Osteoblast (primary cell): ENCODE measurements at regions not wholly inside any gene's neighbourhood (a gene's known extent, or its start where the extent isn't known, plus 50 kb on each side); places are given as distances from the start of the nearest gene placed in this dataset.

Experiments
- DNase-seq: peaks from one replicate; pipeline ENCODE4 v3.0.0; 2011; ENCODE audit warnings: low spot score, mixed read lengths; ENCODE audit not compliant: insufficient read length; ENCODE audit errors: missing footprints
- H2AFZ ChIP-seq: 2 replicates; pipeline ENCODE4 v1.6.0; 2011; ENCODE audit warnings: mild to moderate bottlenecking, low read length
- H3K27ac ChIP-seq: 2 replicates; pipeline ENCODE4 v1.5.1; 2011; ENCODE audit warnings: mild to moderate bottlenecking, low read depth, low read length, moderate library complexity
- H3K27me3 ChIP-seq: 2 replicates; pipeline ENCODE4 v1.6.0; 2012; ENCODE audit warnings: mild to moderate bottlenecking, control low read depth, inconsistent platforms, low read length, moderate library complexity; ENCODE audit not compliant: insufficient read depth
- H3K36me3 ChIP-seq: 2 replicates; pipeline ENCODE4 v1.5.1; 2011; ENCODE audit warnings: mild to moderate bottlenecking, low read length, control low read depth, moderate library complexity; ENCODE audit not compliant: insufficient read depth
- H3K4me1 ChIP-seq: 2 replicates; pipeline ENCODE4 v1.5.1; 2011; ENCODE audit warnings: mild to moderate bottlenecking, low read length, control low read depth, moderate library complexity; ENCODE audit not compliant: insufficient read depth
- H3K4me2 ChIP-seq: 2 replicates; pipeline ENCODE4 v1.6.0; 2011; ENCODE audit warnings: mild to moderate bottlenecking, low read length; ENCODE audit not compliant: insufficient read depth
- H3K4me3 ChIP-seq: fragments of 200-600 bp; sonication (generic); 3 replicates; pipeline ENCODE4 v1.5.1; 2012; ENCODE audit warnings: mild to moderate bottlenecking, low read length, inconsistent platforms; ENCODE audit not compliant: insufficient read depth
- H3K79me2 ChIP-seq: 2 replicates; pipeline ENCODE4 v1.6.0; 2012; ENCODE audit warnings: mild to moderate bottlenecking, low read length, control low read depth, inconsistent platforms; ENCODE audit not compliant: insufficient read depth
- H3K9me3 ChIP-seq: 2 replicates; pipeline ENCODE4 v1.5.1; 2011; ENCODE audit warnings: low read depth, low read length, control low read depth
- H4K20me1 ChIP-seq: 2 replicates; pipeline ENCODE4 v1.6.0; 2012; ENCODE audit warnings: mild to moderate bottlenecking, low read length, control low read depth; ENCODE audit not compliant: insufficient read depth
- TF ChIP-seq, protein P1 (sequence below): IDR thresholded peaks from 2 replicates; pipeline ENCODE4 v1.5.1; 2011; ENCODE audit warnings: mild to moderate bottlenecking, low read depth, low read length, moderate library complexity; ENCODE audit errors: extremely low read depth

DNA sequence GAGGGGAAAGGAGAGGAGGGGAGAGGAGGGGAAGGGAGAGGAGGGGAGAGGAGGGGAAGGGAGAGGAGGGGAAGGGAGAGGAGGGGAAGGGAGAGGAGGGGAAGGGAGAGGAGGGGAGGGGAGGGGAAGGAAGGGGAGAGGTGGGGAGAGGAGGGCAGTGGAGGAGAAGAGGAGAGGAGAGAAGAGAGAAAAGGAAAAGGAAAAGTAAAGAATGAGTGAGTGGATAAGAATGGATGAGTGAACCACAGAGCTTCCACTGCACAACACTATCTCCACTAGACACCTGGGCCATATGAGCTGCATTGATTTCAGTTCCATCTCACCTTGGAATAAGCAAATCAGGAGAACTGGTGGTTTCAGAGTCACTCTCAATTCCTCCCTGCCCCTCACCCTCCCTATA lies 204.1 kb upstream of the TOX3 start:
- no peaks in the 10 kb centered on the region for H3K4me1 ChIP-seq
- no peaks in the 10 kb centered on the region for H4K20me1 ChIP-seq
- no peak for DNase-seq

DNA sequence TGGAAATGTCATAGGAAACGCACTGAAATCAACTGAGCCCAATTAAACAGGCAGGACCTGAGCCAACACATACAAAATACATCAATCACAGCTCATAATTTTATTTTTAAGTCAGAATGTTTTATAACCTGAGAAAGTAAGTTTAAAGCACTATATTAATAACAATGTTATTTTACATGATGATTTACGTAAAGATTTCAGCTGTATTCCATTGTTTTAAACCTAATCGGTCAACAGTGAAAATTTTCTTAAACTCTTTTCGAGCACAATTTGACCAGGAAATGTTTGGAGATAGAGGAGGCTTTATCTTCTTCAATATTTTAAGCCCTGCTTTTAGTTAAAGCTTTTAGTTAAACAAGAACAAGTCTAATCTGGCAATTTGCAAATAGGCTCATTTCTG lies 201.8 kb upstream of the TOX3 start:
- Histone ChIP-seq H3K4me2 (no peak overlapping the region), H3K9me3 (peaks cover 3% of the 10 kb centered on the region), H3K4me3 (no peak overlapping the region), H3K4me1 (no peaks in the 10 kb centered on the region), H3K27me3 (no peaks in the 10 kb centered on the region), H4K20me1 (no peaks in the 10 kb centered on the region), H3K27ac (no peak overlapping the region), H2AFZ (no peak overlapping the region), H3K36me3 (no peaks in the 10 kb centered on the region), H3K79me2 (no peaks in the 10 kb centered on the region)
- TF ChIP-seq, protein P1, sequence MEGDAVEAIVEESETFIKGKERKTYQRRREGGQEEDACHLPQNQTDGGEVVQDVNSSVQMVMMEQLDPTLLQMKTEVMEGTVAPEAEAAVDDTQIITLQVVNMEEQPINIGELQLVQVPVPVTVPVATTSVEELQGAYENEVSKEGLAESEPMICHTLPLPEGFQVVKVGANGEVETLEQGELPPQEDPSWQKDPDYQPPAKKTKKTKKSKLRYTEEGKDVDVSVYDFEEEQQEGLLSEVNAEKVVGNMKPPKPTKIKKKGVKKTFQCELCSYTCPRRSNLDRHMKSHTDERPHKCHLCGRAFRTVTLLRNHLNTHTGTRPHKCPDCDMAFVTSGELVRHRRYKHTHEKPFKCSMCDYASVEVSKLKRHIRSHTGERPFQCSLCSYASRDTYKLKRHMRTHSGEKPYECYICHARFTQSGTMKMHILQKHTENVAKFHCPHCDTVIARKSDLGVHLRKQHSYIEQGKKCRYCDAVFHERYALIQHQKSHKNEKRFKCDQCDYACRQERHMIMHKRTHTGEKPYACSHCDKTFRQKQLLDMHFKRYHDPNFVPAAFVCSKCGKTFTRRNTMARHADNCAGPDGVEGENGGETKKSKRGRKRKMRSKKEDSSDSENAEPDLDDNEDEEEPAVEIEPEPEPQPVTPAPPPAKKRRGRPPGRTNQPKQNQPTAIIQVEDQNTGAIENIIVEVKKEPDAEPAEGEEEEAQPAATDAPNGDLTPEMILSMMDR: no peak
- no peak for DNase-seq

More for the DNA sequence above, 204.1 kb upstream of the TOX3 start:
- Histone ChIP-seq H2AFZ (no peak overlapping the region), H3K4me3 (no peak overlapping the region), H3K36me3 (no peaks in the 10 kb centered on the region), H3K27ac (no peak overlapping the region), H3K79me2 (no peaks in the 10 kb centered on the region), H3K4me2 (no peak overlapping the region), H3K9me3 (no peaks in the 10 kb centered on the region), H3K27me3 (no peaks in the 10 kb centered on the region)
- TF ChIP-seq, protein P1: no peak

DNA sequence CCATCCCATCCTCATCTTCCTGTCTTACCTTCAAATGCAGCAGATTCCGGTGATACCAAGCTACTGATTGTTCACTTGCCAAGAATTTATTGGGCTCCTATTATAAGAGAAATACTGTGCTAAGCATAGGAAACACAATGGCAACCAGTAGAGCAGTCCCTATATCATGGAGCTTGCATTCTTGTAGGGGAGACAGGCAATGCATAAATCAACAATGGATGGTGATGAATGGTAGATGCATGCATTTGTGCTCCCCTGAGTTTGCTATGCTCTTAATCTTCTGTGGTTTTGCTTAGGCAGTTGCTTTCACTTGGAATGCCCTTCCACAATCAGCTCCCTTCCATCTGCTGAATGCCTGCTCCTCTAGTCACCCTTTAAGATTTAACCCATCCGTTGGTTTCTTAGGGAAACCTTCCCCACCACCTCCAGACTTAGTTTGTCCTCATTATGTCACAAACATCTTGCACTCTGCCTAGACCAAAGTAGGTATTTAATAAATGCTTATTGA lies 200.2 kb upstream of the TOX3 start:
- Histone ChIP-seq H3K36me3 (no peaks in the 10 kb centered on the region), H3K27ac (no peak overlapping the region), H3K4me1 (no peaks in the 10 kb centered on the region), H3K4me2 (no peak overlapping the region), H4K20me1 (no peaks in the 10 kb centered on the region), H3K4me3 (no peak overlapping the region), H3K79me2 (no peaks in the 10 kb centered on the region), H2AFZ (no peak overlapping the region), H3K9me3 (peaks cover 3% of the 10 kb centered on the region), H3K27me3 (no peaks in the 10 kb centered on the region)
- no peak for DNase-seq
- TF ChIP-seq, protein P1: no peak

- no peak for DNase-seq
- TF ChIP-seq, protein P1: no peak
- Histone ChIP-seq H3K27ac (no peak overlapping the region), H2AFZ (no peak overlapping the region), H3K4me2 (no peak overlapping the region), H3K4me1 (no peaks in the 10 kb centered on the region), H3K4me3 (no peak overlapping the region), H3K79me2 (no peaks in the 10 kb centered on the region), H3K9me3 (peaks cover 5% of the 10 kb centered on the region), H3K27me3 (no peaks in the 10 kb centered on the region), H4K20me1 (no peaks in the 10 kb centered on the region), H3K36me3 (no peaks in the 10 kb centered on the region)
Observed at GRCh38 chr16:52743707-52744106, 196.8 kb upstream of the TOX3 start.
